Gastroesophageal sphincter (tissue), 3 donors: ENCODE measurements at regions not wholly inside any gene's neighbourhood (a gene's known extent, or its start where the extent isn't known, plus 50 kb on each side); places are given as distances from the start of the nearest gene placed in this dataset.

Experiments used
- CTCF ChIP-seq, 4 experiments: fragments of 200-600 bp in 2 of 4; fragments of 450-650 bp in 2 of 4; sonication (generic) in 1 of 4; IDR thresholded peaks; one replicate each; pipeline ENCODE4 v1.5.1; 2017 to 2019; ENCODE audit warnings: antibody characterized with exemption in 4 of 4, mild to moderate bottlenecking in 2 of 4, moderate library complexity in 2 of 4
- POLR2AphosphoS5 ChIP-seq: sonication (generic); formaldehyde crosslinking; IDR thresholded peaks from one replicate; pipeline ENCODE4 v1.6.1; 2017; ENCODE audit warnings: antibody characterized with exemption

GRCh38 chr14:76963372-76963771 is 65.1 kb downstream of the IRF2BPL start:
- TF ChIP-seq CTCF (IDR thresholded peaks at IDR 0.05): no peak
- no peak for TF ChIP-seq POLR2AphosphoS5
